ENCODE measurements at regions not wholly inside any gene's neighbourhood (a gene's known extent, or its start where the extent isn't known, plus 50 kb on each side); places are given as distances from the start of the nearest gene placed in this dataset.

GRCh38 chrX:13190051-13190450 lies 129.8 kb downstream of the ATXN3L start:
- TF ChIP-seq CTCF (IDR thresholded peaks at IDR 0.05; ENCODE audit: low read length) (no peak), EZH2 (IDR thresholded peaks at IDR 0.05; ENCODE audit: borderline replicate concordance, low read length) (no peak)

All from OCI-LY1 (cell line).